NAMALWA (cell line): ENCODE measurements at regions not wholly inside any gene's neighbourhood (a gene's known extent, or its start where the extent isn't known, plus 50 kb on each side); places are given as distances from the start of the nearest gene placed in this dataset.
A peak's percentile ranks its signal among the peaks of the same experiment; 100 is the strongest.

Experiments
- DNase-seq: peaks from one replicate; pipeline ENCODE4 v3.0.0-alpha.2; 2015; ENCODE audit warnings: low spot score

GRCh38 chr7:47147213-47147631, 434.7 kb downstream of the TNS3 start:
- peak; percentile 55 for DNase-seq

DNA sequence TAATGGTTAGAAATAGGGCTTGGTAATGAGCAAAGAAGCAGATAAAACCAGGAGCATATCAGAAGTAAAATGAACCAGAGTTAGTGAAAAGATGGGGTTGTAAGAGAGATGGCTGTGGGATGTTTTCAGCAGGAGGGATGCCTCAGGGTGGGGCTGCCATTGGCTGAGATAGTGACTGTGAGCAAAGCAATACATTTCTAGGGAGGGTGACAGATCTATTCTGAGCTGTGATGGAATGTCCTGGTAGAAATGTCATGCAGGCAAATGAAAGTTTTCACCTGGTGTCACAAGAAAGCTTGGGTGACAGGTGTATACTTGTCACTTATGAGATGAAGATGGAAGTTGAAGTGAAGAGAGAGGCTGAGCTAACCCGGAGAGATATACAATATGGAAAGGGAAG, 435.9 kb downstream of the TNS3 start:
- DNase-seq: no peak

GRCh38 chr7:47145186-47145725, 436.7 kb downstream of the TNS3 start:
- DNase-seq: no peak

- DNase-seq: no peak
Measured at GRCh38 chr7:47143339-47143738, 438.6 kb downstream of the TNS3 start.

- no peak for DNase-seq
Measured at GRCh38 chr7:47142867-47143175, 439.1 kb downstream of the TNS3 start.

GRCh38 chr7:47142169-47142866, 439.6 kb downstream of the TNS3 start:
- DNase-seq: no peak

DNA sequence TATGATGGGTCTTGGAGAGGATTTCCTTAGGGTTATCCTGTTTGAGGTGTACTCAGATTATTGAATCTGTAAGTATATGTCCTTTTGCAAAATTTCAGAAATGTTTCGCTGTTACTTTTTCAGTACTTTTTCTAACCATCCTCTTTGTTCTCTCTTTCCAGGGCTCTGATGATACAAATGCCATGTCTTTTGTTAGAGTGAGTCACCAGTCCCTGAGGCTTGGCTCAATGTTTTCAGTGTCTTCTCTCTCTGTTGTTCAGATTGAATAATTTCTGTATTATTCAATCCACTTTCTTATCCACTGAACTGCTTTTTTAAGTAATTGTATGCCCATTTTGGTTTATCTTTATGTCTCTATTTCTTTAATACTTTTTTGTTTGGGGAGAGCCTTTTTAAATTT, 449.4 kb downstream of the TNS3 start:
- no peak for DNase-seq

- no peak for DNase-seq
Measured at GRCh38 chr7:47128700-47129099, 453.2 kb downstream of the TNS3 start.

DNA sequence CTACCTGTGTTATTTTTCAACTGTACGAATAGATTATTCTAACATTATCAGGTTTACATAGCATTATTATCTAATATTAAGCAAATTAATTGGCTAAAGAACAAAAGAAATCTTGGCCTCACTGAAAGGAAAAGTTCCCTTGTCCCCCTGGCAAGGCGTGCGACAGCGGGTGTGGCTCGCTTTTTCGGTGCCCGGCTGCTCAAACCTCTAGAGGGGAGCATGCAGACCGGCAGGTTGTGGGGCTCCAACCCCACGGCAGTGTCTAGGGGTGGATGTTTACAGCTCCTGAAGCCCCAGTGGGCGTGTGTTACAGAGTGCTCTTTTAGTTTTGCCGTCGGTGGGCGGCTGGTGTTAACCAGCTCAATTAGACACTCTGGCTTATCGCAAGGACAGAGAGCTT, 456.4 kb downstream of the TNS3 start:
- DNase-seq: no peak

DNA sequence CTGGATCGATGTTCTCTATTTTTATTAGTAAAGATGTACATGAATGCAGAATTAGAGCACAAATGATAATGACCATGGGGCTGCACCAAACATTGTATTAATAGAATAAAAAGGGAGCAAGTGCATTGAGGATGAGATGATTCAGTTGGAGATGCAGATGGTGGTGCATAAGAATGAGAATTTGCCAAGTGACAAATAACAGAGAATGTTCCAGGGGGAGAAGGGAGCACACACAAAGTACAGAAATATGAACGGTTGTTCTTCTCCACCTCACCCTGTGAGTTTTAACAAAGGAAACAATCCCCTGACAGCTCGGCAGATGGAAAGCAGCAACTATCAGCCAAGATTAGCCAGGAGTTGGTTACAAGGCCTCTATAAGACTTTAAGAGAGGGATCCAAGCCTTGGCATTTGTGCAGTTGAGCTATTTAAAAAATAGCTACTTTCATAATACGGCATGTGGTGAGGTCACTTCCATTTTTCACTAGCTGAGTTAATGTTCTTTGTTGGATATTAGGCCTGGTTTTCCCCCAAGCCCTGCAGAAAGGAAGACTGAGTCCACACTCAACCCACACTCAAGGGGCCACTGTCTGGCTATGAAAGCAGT, 462.5 kb downstream of the TNS3 start:
- no peak for DNase-seq

DNA sequence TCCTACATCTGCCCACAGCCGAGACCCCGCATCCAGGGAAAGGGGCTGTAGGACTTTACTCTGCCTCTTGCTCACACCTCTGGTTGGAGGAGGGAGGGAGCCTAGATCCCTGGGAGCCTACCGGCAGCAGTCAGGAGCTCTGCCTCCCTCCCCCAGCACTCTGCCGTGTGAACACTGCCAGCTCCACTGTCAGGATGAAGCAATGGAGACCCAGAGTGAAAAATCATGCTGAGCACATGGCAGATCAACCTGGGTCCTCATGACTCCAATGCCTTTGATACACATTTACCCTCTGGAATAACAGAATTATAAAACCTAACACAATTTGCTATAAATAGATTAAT, 477.7 kb downstream of the TNS3 start:
- DNase-seq: no peak

GRCh38 chr7:47103498-47104205, 478.3 kb downstream of the TNS3 start:
- peak; percentile 28 for DNase-seq

DNA sequence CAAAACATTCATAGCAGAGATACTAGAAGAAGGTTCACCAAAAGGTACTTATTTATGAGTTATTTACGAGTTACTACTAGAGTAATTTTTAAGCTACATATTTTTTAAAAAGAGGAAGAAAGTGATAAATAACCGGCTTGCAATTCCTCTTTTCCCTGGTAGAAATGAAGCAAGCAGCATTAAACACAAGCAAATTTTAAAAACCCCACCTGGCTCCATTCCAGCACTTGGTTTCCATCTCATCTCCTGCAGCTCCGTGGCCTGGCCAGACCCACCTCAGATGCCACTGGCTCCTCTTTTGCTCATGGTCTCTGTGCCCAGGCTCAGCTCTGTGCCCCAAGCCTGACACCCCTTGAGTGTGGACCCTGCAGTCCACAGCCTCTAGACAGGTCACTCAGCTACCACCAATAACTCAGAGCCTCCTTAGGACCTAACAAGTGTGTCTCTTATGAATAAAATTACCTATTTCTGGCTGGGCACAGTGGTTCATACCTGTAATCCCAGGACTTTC, 479.5 kb downstream of the TNS3 start:
- DNase-seq: peak; percentile 39

GRCh38 chr7:47100817-47101435, 481.0 kb downstream of the TNS3 start:
- DNase-seq: peak; percentile 71

DNA sequence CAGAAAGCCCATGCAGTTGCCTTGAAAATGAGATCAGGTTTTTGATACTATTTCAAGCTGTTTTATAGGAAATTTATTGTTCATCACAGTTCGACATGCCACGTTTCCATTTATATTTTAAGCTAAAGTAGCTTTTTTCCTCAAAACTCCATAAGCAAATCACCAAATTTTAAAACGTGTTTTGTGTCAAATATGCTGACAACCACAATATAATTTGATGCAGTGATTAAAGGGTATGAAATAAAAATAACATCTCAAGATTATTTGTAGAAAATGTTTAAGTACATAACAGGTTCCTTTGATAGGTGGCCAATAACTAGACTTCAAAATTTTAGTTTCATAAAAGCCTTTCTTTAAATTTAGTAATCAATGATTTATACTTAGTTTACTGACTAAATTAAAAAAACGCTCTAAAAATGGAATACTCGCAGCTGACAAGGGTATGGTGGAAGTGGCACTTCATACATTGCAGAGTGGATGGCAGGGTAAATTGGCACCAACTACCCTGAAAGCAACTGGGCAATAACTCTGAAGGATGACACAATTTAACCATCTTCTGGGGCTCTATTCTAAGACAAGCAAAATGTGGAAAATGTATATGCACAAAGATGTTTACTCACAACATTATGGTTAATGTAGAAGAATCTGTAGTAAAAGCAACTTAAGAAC, 481.6 kb downstream of the TNS3 start:
- DNase-seq: no peak

- DNase-seq: no peak
Measured at GRCh38 chr7:47097431-47097830, 484.5 kb downstream of the TNS3 start.

- DNase-seq: no peak
Measured at GRCh38 chr7:47095946-47096345, 486.0 kb downstream of the TNS3 start.

DNA sequence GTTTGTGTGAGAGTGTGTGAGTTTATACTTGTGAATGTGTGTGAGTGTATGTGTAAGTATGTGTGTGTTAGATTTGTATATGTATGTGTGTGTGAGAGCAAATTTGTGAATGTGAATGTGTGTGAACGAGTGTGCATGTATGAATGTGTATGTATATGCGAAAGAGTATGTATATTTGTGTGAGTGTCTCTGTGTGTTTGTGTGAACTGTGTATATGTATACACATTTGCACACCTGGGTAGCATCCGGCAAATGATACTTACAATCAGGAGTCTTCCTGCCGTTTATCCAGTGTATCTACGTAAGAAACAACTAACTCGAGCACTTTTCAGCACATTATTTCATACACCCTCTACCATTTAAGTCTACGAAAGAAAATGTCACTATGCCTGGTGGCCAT, 487.4 kb downstream of the TNS3 start:
- no peak for DNase-seq

- no peak for DNase-seq
Measured at GRCh38 chr7:47093320-47094234, 488.3 kb downstream of the TNS3 start.

DNA sequence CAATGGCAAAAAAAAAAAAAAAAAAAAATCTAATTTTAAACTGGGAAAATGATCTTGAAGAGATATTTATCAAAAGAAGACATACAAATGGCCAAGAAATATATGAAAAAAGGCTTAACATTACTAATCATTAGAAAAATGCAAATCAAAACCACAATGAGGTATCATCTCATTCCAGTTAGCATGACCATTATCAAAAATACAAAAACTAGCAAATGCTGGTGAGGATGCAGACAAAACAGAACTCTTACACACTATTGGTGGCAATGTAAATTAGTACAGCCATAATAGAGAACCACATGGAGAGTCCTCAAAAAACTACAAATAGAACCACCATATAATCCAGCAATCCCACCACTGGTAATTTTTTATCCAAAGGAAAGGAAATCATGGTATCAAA, 489.6 kb downstream of the TNS3 start:
- DNase-seq: no peak

DNA sequence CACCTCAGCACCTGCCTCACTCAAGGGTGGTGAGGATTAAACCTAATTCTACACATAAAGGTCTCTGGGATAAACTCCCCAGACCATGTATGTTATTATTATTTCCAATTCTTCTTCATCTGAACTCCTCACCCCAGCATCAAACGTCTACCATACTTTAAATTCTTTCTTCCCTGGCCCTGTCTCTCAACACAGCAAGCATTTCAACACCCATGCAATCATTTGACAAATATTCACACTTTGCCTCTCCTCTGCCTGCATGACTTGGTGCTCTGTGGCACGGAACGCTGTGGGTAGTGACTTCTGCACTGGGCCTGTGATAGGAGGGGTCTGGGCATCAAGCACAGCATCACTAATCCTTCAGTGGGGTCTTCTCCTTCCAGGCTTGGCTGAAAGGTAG, 490.8 kb downstream of the TNS3 start:
- DNase-seq: no peak
